NCI-H1105 treated with DMSO at 0.1 percent for 48 hours (cell line): ENCODE measurements at regions not wholly inside any gene's neighbourhood (a gene's known extent, or its start where the extent isn't known, plus 50 kb on each side); places are given as distances from the start of the nearest gene placed in this dataset.

Experiments used
- DNase-seq: peaks from one replicate; lab custom pipeline; 2025; lab: John Stamatoyannopoulos, UW

- DNase-seq: no peak
Measured at GRCh38 chr14:65320661-65321308, 91.7 kb upstream of the FUT8 start.

DNA sequence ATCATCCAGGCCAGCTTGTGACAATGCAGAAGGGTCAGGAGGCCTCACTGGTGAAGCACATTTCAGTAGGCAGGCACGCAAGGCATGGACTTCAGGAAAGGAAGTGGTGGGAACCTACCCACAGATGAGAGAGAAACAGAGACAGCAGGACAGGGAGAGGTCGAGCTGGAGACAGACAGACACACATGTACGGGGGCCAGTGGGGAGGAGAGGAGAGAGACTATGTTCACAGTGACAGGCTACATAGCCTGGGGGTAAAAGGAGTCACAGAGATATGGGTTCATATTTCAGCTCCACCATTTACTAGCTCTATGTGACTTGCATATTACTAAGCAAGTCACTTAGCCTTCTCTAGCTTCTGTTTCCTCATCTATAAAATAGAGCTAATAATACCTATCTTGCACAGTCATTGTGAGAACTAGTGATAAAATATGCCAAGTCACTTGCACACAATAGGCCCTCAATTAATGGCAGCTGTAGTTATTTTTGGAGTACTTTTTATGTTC is 91.1 kb upstream of the FUT8 start:
- DNase-seq: no peak

DNA sequence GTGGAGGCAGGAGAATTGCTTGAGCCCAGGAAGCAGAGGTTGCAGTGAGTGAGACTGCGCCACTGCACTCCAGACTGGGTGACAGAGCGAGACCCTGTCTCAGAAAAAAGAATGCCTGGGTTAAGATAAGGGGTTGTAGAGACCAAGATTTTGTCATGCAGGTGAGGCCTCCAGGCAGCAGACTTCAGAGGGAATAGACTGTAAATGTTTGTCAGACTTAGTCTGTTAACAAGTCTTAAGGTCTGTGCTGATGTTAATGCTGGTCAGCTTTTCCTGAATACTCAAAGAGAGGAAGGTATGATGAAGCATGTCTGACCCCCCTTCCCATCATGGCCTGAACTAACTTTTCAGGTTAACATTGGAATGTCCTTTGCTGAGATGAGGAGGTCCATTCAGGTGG is 83.0 kb upstream of the FUT8 start:
- DNase-seq: no peak

- no peak for DNase-seq
Measured at GRCh38 chr14:65329911-65330310, 82.6 kb upstream of the FUT8 start.

GRCh38 chr14:65330416-65330815 is 82.1 kb upstream of the FUT8 start:
- no peak for DNase-seq

GRCh38 chr14:65331652-65332051 is 80.9 kb upstream of the FUT8 start:
- no peak for DNase-seq

DNA sequence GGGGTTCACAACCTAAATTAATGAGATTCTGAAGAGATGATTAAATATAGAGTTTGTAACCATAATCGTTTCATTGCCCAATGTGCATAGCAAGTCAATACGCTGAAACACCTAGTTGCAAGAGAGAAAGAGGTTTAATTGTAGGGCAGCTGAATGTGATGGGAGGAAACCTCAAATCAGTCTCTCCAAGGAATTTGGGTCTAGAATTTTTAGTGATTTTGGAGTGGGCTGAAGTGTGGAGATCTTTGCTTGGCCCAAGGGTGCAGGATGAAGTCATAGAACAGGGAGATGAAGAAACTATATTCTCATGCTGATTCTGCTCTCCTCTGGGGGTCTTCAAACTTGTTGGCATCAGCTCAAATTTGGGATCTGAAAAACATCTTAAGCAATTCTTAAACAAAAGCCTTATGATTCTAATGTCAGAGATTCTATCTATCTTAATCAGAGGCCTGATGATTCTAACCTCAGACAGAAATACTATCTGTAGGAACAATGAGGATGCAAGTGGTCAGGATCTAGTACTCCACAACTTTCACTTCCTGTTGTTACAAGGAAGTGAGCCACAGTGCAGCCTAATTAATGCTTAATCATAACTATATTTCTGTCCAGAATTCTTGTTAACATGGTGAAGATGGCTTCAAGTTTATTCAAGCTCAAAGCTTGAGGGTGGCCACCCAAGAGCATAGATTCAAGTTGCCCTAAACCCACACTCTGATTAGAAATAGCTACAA is 80.2 kb upstream of the FUT8 start:
- DNase-seq: no peak

GRCh38 chr14:65333943-65334687 is 78.4 kb upstream of the FUT8 start:
- no peak for DNase-seq

GRCh38 chr14:65334765-65335410 is 77.6 kb upstream of the FUT8 start:
- no peak for DNase-seq

GRCh38 chr14:65335411-65335947 is 77.1 kb upstream of the FUT8 start:
- DNase-seq: no peak

DNA sequence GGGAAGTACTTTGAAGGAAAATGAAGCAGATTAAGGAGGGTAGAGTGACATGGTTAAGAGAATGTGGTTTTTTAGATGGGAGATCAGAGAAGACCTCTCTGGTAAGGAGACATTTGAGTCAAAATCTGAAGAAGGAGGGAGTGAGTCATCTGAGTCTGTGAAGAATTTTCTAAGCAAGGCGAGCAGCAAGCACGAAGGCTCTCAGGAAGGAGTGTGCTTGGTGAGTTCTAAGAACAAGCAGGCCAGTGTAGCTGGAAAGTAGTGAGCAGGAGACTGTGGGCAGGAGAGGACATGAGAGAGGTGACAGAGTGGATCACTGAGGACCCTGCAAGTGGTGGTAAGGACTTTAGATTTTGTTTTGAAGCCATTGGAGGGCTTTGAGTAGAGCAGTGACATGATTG is 76.3 kb upstream of the FUT8 start:
- DNase-seq: no peak

DNA sequence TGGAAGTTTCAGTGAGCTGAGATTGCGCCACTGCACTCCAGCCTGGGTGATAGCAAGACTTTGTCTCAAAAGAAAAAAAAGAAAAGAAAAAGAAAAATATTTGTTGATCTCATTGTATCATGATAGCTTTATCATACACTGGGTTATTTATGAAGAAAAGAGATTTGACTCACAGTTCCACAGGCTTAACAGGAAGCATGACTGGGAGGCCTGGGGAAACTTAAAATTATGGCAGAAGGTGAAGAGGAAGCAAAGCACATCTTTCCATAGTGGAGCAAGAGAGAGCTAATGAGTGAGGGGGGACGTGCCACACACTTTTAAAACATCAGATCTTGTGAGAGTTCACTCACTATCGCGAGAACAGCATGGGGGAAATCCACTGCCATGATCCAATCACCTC is 72.7 kb upstream of the FUT8 start:
- no peak for DNase-seq

GRCh38 chr14:65344011-65344410 is 68.5 kb upstream of the FUT8 start:
- no peak for DNase-seq

- no peak for DNase-seq
Measured at GRCh38 chr14:65345266-65345665, 67.3 kb upstream of the FUT8 start.

GRCh38 chr14:65346474-65346873 is 66.1 kb upstream of the FUT8 start:
- no peak for DNase-seq

DNA sequence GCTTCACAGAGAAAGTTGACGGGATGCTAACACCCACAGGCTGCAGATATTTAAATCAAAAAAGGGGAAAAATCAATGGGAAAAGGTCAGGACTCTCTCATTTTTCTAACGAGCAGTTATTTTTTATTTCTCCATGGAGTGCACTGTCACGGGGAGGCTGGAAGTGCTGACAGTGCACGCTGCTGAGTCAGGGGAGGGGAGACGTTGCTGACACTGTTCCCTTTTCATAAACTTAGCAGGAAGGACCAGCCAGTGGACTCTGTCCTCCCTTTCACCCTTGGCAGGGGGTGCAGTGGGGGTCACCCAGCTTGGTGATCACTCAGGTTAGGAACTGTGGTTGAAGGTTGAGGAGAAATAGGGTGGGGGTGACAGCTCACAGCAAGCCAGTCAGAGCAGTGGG is 65.6 kb upstream of the FUT8 start:
- no peak for DNase-seq

GRCh38 chr14:65348137-65348536 is 64.4 kb upstream of the FUT8 start:
- no peak for DNase-seq

DNA sequence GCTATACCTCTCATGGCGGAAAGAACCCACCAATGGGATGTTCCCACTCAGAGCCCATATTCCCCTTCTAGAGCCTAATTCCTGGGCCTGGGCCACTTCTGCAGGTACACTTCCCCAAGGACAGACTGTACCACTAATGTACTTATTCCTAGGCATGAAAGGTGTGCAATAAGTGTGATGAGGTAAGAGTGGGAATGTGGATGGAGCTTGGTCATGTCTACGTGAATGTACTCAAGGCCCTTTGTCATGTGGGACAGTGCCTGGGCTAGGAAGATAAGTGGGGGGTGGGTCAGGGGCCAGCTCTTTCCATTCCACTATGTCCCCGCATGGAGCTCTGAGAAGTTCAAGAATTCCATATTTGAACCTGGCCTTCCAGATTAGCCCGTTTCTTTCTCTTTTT is 63.4 kb upstream of the FUT8 start:
- no peak for DNase-seq

DNA sequence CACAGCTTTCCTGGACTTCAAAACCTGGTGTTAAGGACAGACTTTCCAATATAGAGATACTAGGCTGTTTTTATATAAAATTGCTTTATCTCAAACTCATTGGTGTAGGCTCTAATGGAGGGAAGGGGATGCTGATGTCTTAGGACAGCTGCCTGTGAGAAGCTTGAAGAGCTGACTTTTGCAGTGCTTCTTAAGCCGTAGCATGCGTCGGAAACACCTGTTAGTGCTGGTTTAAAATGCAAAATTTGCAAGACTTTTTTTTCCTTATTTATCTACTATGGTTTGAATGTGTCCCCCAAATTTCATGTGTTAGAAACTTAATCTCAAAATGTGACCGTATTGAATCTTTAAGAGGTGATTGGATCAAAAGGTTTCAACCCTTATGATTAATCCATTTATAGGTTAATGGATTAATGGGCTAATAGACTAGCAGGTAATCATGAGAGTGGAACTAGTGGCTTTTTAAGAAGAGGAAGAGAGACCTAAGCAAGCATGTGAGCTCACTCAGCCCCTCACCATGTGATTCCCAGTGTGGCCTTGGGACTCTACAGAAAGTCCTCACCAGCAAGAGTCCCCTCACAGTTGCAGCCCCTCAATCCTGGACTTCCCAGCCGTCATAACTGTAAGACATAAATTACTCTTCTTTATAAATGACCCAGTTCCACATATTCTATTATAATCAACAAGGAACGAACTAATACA is 60.9 kb upstream of the FUT8 start:
- no peak for DNase-seq

GRCh38 chr14:65352964-65353530 is 59.5 kb upstream of the FUT8 start:
- no peak for DNase-seq

DNA sequence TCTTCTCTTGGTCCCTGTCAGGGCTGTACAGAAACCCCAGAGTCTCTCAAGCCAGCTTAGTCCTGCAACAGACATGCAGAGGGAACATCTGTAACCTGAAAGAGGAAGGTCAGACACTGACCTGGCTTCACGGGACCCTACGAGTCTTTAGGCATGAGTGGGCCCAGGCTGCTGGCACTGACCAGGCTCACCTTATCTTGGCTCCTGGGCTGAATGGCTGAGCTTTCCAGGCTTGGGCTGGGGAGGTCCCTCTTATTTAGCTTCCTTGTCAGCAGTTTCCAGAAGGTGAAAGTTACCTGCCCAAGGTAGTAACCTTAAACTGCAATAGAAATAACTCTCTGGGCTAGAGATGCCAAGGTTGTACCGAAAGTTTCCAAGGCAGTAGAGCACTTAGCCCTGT is 58.4 kb upstream of the FUT8 start:
- no peak for DNase-seq
